ENCODE measurements at regions not wholly inside any gene's neighbourhood (a gene's known extent, or its start where the extent isn't known, plus 50 kb on each side); places are given as distances from the start of the nearest gene placed in this dataset.

DNA sequence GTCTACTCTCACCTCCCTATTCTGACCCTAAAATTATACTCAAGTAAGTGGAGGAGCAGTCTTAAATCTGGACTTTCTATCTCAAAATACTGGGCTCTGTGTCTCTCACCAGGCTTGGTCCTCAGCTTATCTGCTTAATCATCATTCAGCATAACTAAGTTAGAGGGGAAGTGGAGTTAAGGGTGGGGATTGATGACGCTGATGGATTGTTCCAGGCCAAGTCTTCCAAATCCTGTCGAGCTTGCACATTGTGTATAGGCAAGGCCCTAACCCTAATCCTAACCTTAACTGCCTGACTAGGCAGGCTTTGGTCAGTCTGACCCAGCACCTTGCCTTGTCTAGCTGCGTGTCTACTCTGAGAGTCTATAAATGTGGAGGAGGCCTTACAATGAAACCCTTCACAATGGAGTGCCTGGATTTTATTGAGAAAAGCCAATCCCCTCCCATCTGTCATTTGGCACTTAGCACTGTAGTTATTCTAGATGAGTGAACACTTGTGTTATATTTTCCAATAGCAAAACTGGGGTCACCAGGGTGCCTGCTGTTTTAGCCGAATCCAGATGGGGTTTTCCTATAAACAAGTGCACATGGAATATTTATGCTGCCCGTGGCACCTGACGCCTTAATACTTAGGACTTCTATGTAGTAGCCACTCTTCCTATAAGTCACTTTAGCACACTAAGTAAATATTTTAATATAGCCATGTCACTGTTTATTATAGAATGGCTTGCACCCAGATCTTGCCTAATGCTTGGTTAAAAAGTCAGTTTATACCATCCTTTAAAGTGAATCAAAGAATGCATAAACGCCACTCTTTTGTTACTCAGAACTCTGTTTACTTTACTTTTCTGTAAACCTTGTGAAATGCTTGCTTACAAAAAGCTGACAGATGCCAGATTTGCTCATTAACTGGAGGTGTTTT lies 193.2 kb upstream of the MYOCD start:
- TF ChIP-seq POLR2AphosphoS5 (IDR thresholded peaks at IDR 0.05; ENCODE audit: borderline replicate concordance, low read depth, low read length) (no peak), FOXP2 (optimal IDR thresholded peaks at IDR 0.05; ENCODE audit: control extremely low read depth, extremely low read length, insufficient read depth) (no peak)
